GM23338 (cell line): ENCODE measurements at regions not wholly inside any gene's neighbourhood (a gene's known extent, or its start where the extent isn't known, plus 50 kb on each side); places are given as distances from the start of the nearest gene placed in this dataset.

Experiments used
- ATAC-seq: fragments of 200-7000 bp; cut with Tn5 transposase; 3 replicates; pipeline ENCODE4 v1.9.1; 2020
- DNase-seq: peaks from one replicate; pipeline ENCODE4 v3.0.0-alpha.2; 2015; ENCODE audit warnings: low spot score
- H2AFZ ChIP-seq: fragments of 200-600 bp; sonication (generic); 2 replicates; pipeline ENCODE4 v1.8.0; 2016; ENCODE audit warnings: antibody characterized with exemption, mild to moderate bottlenecking, moderate library complexity
- H3F3A ChIP-seq: fragments of 200-600 bp; sonication (generic); replicated peaks from 2 replicates; pipeline ENCODE4 v1.8.0; 2017; ENCODE audit warnings: antibody characterized with exemption, mixed run types, low read depth
- H3K27ac ChIP-seq: fragments of 200-600 bp; sonication (generic); 2 replicates; pipeline ENCODE4 v1.6.1; 2016; ENCODE audit warnings: low read depth
- H3K27me3 ChIP-seq: fragments of 200-600 bp; sonication (generic); 2 replicates; pipeline ENCODE4 v1.8.0; 2016; ENCODE audit warnings: mild to moderate bottlenecking, mixed run types, moderate library complexity; ENCODE audit not compliant: insufficient read depth
- H3K36me3 ChIP-seq: fragments of 200-600 bp; sonication (generic); 2 replicates; pipeline ENCODE4 v1.8.0; 2016; ENCODE audit warnings: mild to moderate bottlenecking; ENCODE audit not compliant: insufficient read depth
- H3K4me1 ChIP-seq: fragments of 200-600 bp; sonication (generic); 2 replicates; pipeline ENCODE4 v1.8.0; 2016; ENCODE audit warnings: mild to moderate bottlenecking, moderate library complexity; ENCODE audit not compliant: insufficient read depth
- H3K4me2 ChIP-seq: fragments of 200-600 bp; sonication (generic); 2 replicates; pipeline ENCODE4 v1.7.1; 2017; ENCODE audit warnings: mixed run types
- H3K4me3 ChIP-seq: fragments of 200-600 bp; sonication (generic); 2 replicates; pipeline ENCODE4 v1.6.1; 2016; ENCODE audit warnings: mixed run types
- H3K79me2 ChIP-seq: fragments of 200-600 bp; sonication (generic); replicated peaks from 2 replicates; pipeline ENCODE4 v1.8.0; 2017; ENCODE audit warnings: mild to moderate bottlenecking; ENCODE audit not compliant: insufficient read depth
- H3K9me2 ChIP-seq: fragments of 200-600 bp; sonication (generic); 2 replicates; pipeline ENCODE4 v1.8.0; 2017; ENCODE audit not compliant: insufficient read depth
- H4K20me1 ChIP-seq: fragments of 200-600 bp; sonication (generic); replicated peaks from 2 replicates; pipeline ENCODE4 v1.8.0; 2017; ENCODE audit warnings: mild to moderate bottlenecking; ENCODE audit not compliant: insufficient read depth
- H3K27ac Mint-ChIP-seq: 2 replicates; pipeline ENCODE4 v1.8.0; 2020; ENCODE audit warnings: inconsistent platforms, mild to moderate bottlenecking, moderate library complexity, mixed read lengths
- H3K27me3 Mint-ChIP-seq: 3 replicates; pipeline ENCODE4 v1.8.0; 2022; ENCODE audit warnings: low read depth, mild to moderate bottlenecking, moderate library complexity, mixed read lengths, inconsistent platforms; ENCODE audit not compliant: insufficient read depth, poor library complexity
- H3K36me3 Mint-ChIP-seq: 3 replicates; pipeline ENCODE4 v1.8.0; 2021; ENCODE audit warnings: low read depth, mild to moderate bottlenecking, inconsistent platforms, moderate library complexity, mixed read lengths
- H3K4me1 Mint-ChIP-seq: 3 replicates; pipeline ENCODE4 v1.8.0; 2020; ENCODE audit warnings: mild to moderate bottlenecking, inconsistent platforms, mixed read lengths
- H3K4me3 Mint-ChIP-seq: 3 replicates; pipeline ENCODE4 v1.8.0; 2021; ENCODE audit warnings: moderate library complexity, mild to moderate bottlenecking, inconsistent platforms, mixed read lengths
- H3K9me3 Mint-ChIP-seq: 3 replicates; pipeline ENCODE4 v1.8.0; 2020; ENCODE audit warnings: moderate library complexity, mild to moderate bottlenecking, inconsistent platforms, mixed read lengths
- EZH2 ChIP-seq: fragments of 200-600 bp; sonication (generic); IDR thresholded peaks from one replicate; pipeline ENCODE4 v1.8.0; 2017; ENCODE audit warnings: antibody characterized with exemption, mild to moderate bottlenecking, low read depth; ENCODE audit not compliant: unreplicated experiment
- EZH2phosphoT487 ChIP-seq: fragments of 200-600 bp; sonication (generic); IDR thresholded peaks from one replicate; pipeline ENCODE4 v1.8.1; 2018; ENCODE audit warnings: antibody characterized with exemption; ENCODE audit not compliant: unreplicated experiment
- JUNB ChIP-seq: IDR thresholded peaks from one replicate; pipeline ENCODE4 v1.6.1; 2016; ENCODE audit warnings: antibody characterized with exemption; ENCODE audit not compliant: unreplicated experiment
- NANOG ChIP-seq: IDR thresholded peaks from 2 replicates; pipeline ENCODE4 v1.6.1; 2016; ENCODE audit warnings: antibody characterized with exemption, borderline replicate concordance
- POLR2AphosphoS5 ChIP-seq: IDR thresholded peaks from 2 replicates; pipeline ENCODE4 v1.6.1; 2016; ENCODE audit warnings: antibody characterized with exemption, low read depth
- STAT1 ChIP-seq: IDR thresholded peaks from one replicate; pipeline ENCODE4 v1.6.1; 2016; ENCODE audit warnings: antibody characterized with exemption; ENCODE audit not compliant: unreplicated experiment
- ZNF114 ChIP-seq: fragments of 250-450 bp; sonication (Bioruptor Pico); IDR thresholded peaks from 2 replicates; pipeline ENCODE4 v1.5.0; 2020; ENCODE audit warnings: mild to moderate bottlenecking, moderate library complexity
- ZNF331 ChIP-seq: fragments of 250-450 bp; sonication (Bioruptor Pico); IDR thresholded peaks from 2 replicates; pipeline ENCODE4 v1.5.0; 2020; ENCODE audit warnings: low read depth, mild to moderate bottlenecking, moderate library complexity
- TF ChIP-seq, protein P1 (sequence below): IDR thresholded peaks from one replicate; pipeline ENCODE4 v1.6.1; 2018; ENCODE audit warnings: antibody characterized with exemption; ENCODE audit not compliant: unreplicated experiment
- TF ChIP-seq, protein P2 (sequence below), 2 experiments: fragments of 200-600 bp in 1 of 2; sonication (generic) in 1 of 2; conservative IDR thresholded peaks; 2 replicates each; pipeline versions ENCODE4 v1.5.1 to v1.6.1; 2016 to 2017; ENCODE audit warnings: antibody characterized with exemption in 2 of 2, low read depth in 2 of 2, mild to moderate bottlenecking in 2 of 2, moderate library complexity in 1 of 2
- TF ChIP-seq, protein P3 (sequence below): fragments of 250-450 bp; sonication (Bioruptor Pico); IDR thresholded peaks from 2 replicates; pipeline ENCODE4 v1.5.0; 2020; ENCODE audit warnings: mild to moderate bottlenecking, moderate library complexity
- TF ChIP-seq, protein P4 (sequence below): IDR thresholded peaks from 2 replicates; pipeline ENCODE4 v1.6.1; 2016; ENCODE audit warnings: antibody characterized with exemption

DNA sequence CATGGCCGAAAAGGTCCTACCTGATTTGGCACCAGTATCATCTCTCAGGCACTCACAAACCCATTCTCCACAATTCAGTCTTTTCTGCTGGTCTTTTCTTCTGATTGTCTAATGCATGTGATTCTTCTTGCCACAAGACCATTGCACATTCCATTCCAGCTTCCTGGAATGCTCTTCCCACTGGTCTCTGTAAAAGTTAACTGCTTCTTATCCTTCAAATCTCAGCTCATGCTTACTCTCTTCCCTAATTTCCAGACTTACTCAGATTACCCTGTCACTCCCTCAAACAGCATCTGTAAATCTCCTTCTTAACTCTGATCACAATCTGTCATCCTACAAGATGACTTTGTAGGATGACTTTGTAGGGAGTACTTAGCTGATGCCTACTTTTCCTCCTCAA, 320.2 kb downstream of the MAP2K6 start:
- Mint-ChIP-seq H3K4me1 (no peaks in the 10 kb centered on the region), H3K9me3 (no peaks in the 10 kb centered on the region; the same call in 1 of the 3 replicates), H3K27ac (no peak overlapping the region), H3K4me3 (no peak overlapping the region), H3K27me3 (peaks cover 1% of the 10 kb centered on the region), H3K36me3 (no peaks in the 10 kb centered on the region)
- no peak overlapping the region for H3K27ac ChIP-seq
- no peaks in the 10 kb centered on the region for H3K4me1 ChIP-seq
- H3K4me2 ChIP-seq: no peak overlapping the region
- no peaks in the 10 kb centered on the region for H4K20me1 ChIP-seq
- no peaks in the 10 kb centered on the region for H3K79me2 ChIP-seq
- no peaks in the 10 kb centered on the region for H3F3A ChIP-seq
- H3K36me3 ChIP-seq: no peaks in the 10 kb centered on the region
- no peaks in the 10 kb centered on the region for H3K27me3 ChIP-seq
- 0 out of 2 replicates have a peak, but pooled peaks cover 4% of the 10 kb centered on the region for H3K9me2 ChIP-seq
- TF ChIP-seq EZH2phosphoT487: no peak
- TF ChIP-seq NANOG: no peak
- no peak for TF ChIP-seq STAT1
- TF ChIP-seq, protein P1, sequence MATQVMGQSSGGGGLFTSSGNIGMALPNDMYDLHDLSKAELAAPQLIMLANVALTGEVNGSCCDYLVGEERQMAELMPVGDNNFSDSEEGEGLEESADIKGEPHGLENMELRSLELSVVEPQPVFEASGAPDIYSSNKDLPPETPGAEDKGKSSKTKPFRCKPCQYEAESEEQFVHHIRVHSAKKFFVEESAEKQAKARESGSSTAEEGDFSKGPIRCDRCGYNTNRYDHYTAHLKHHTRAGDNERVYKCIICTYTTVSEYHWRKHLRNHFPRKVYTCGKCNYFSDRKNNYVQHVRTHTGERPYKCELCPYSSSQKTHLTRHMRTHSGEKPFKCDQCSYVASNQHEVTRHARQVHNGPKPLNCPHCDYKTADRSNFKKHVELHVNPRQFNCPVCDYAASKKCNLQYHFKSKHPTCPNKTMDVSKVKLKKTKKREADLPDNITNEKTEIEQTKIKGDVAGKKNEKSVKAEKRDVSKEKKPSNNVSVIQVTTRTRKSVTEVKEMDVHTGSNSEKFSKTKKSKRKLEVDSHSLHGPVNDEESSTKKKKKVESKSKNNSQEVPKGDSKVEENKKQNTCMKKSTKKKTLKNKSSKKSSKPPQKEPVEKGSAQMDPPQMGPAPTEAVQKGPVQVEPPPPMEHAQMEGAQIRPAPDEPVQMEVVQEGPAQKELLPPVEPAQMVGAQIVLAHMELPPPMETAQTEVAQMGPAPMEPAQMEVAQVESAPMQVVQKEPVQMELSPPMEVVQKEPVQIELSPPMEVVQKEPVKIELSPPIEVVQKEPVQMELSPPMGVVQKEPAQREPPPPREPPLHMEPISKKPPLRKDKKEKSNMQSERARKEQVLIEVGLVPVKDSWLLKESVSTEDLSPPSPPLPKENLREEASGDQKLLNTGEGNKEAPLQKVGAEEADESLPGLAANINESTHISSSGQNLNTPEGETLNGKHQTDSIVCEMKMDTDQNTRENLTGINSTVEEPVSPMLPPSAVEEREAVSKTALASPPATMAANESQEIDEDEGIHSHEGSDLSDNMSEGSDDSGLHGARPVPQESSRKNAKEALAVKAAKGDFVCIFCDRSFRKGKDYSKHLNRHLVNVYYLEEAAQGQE: no peak
- TF ChIP-seq, protein P2, sequence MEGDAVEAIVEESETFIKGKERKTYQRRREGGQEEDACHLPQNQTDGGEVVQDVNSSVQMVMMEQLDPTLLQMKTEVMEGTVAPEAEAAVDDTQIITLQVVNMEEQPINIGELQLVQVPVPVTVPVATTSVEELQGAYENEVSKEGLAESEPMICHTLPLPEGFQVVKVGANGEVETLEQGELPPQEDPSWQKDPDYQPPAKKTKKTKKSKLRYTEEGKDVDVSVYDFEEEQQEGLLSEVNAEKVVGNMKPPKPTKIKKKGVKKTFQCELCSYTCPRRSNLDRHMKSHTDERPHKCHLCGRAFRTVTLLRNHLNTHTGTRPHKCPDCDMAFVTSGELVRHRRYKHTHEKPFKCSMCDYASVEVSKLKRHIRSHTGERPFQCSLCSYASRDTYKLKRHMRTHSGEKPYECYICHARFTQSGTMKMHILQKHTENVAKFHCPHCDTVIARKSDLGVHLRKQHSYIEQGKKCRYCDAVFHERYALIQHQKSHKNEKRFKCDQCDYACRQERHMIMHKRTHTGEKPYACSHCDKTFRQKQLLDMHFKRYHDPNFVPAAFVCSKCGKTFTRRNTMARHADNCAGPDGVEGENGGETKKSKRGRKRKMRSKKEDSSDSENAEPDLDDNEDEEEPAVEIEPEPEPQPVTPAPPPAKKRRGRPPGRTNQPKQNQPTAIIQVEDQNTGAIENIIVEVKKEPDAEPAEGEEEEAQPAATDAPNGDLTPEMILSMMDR (conservative IDR thresholded peaks at IDR 0.05; ENCODE audit: low read depth in 2 of 2): no peak
- no peak for TF ChIP-seq ZNF331 (CRISPR knock-in tag)
- no peak for TF ChIP-seq POLR2AphosphoS5
- no peak for TF ChIP-seq ZNF114
- TF ChIP-seq, protein P3, sequence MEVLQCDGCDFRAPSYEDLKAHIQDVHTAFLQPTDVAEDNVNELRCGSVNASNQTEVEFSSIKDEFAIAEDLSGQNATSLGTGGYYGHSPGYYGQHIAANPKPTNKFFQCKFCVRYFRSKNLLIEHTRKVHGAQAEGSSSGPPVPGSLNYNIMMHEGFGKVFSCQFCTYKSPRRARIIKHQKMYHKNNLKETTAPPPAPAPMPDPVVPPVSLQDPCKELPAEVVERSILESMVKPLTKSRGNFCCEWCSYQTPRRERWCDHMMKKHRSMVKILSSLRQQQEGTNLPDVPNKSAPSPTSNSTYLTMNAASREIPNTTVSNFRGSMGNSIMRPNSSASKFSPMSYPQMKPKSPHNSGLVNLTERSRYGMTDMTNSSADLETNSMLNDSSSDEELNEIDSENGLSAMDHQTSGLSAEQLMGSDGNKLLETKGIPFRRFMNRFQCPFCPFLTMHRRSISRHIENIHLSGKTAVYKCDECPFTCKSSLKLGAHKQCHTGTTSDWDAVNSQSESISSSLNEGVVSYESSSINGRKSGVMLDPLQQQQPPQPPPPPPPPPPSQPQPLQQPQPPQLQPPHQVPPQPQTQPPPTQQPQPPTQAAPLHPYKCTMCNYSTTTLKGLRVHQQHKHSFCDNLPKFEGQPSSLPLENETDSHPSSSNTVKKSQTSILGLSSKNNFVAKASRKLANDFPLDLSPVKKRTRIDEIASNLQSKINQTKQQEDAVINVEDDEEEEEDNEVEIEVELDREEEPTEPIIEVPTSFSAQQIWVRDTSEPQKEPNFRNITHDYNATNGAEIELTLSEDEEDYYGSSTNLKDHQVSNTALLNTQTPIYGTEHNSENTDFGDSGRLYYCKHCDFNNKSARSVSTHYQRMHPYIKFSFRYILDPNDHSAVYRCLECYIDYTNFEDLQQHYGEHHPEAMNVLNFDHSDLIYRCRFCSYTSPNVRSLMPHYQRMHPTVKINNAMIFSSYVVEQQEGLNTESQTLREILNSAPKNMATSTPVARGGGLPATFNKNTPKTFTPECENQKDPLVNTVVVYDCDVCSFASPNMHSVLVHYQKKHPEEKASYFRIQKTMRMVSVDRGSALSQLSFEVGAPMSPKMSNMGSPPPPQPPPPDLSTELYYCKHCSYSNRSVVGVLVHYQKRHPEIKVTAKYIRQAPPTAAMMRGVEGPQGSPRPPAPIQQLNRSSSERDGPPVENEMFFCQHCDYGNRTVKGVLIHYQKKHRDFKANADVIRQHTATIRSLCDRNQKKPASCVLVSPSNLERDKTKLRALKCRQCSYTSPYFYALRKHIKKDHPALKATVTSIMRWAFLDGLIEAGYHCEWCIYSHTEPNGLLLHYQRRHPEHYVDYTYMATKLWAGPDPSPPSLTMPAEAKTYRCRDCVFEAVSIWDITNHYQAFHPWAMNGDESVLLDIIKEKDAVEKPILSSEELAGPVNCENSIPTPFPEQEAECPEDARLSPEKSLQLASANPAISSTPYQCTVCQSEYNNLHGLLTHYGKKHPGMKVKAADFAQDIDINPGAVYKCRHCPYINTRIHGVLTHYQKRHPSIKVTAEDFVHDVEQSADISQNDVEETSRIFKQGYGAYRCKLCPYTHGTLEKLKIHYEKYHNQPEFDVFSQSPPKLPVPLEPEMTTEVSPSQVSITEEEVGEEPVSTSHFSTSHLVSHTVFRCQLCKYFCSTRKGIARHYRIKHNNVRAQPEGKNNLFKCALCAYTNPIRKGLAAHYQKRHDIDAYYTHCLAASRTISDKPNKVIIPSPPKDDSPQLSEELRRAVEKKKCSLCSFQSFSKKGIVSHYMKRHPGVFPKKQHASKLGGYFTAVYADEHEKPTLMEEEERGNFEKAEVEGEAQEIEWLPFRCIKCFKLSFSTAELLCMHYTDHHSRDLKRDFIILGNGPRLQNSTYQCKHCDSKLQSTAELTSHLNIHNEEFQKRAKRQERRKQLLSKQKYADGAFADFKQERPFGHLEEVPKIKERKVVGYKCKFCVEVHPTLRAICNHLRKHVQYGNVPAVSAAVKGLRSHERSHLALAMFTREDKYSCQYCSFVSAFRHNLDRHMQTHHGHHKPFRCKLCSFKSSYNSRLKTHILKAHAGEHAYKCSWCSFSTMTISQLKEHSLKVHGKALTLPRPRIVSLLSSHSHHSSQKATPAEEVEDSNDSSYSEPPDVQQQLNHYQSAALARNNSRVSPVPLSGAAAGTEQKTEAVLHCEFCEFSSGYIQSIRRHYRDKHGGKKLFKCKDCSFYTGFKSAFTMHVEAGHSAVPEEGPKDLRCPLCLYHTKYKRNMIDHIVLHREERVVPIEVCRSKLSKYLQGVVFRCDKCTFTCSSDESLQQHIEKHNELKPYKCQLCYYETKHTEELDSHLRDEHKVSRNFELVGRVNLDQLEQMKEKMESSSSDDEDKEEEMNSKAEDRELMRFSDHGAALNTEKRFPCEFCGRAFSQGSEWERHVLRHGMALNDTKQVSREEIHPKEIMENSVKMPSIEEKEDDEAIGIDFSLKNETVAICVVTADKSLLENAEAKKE (CRISPR knock-in tag): no peak
- TF ChIP-seq JUNB: no peak
- TF ChIP-seq, protein P4, sequence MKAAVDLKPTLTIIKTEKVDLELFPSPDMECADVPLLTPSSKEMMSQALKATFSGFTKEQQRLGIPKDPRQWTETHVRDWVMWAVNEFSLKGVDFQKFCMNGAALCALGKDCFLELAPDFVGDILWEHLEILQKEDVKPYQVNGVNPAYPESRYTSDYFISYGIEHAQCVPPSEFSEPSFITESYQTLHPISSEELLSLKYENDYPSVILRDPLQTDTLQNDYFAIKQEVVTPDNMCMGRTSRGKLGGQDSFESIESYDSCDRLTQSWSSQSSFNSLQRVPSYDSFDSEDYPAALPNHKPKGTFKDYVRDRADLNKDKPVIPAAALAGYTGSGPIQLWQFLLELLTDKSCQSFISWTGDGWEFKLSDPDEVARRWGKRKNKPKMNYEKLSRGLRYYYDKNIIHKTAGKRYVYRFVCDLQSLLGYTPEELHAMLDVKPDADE: no peak
- TF ChIP-seq EZH2: no peak
- DNase-seq: no peak
- no peak overlapping the region for H2AFZ ChIP-seq
- H3K4me3 ChIP-seq: no peak overlapping the region
- ATAC-seq: no peak
